GM20000 (cell line): ENCODE measurements at regions not wholly inside any gene's neighbourhood (a gene's known extent, or its start where the extent isn't known, plus 50 kb on each side); places are given as distances from the start of the nearest gene placed in this dataset.

ENCODE experiments used
- DNase-seq: peaks from one replicate; pipeline ENCODE4 v3.0.0; 2012; ENCODE audit warnings: low spot score
- TF ChIP-seq, protein P1 (sequence below): IDR thresholded peaks from 2 replicates; pipeline ENCODE4 v1.5.1; 2012; ENCODE audit warnings: mild to moderate bottlenecking, control low read depth; ENCODE audit errors: extremely low read depth, missing control alignments

GRCh38 chr3:5056111-5056391 lies 66.0 kb upstream of the ARL8B start:
- TF ChIP-seq, protein P1, sequence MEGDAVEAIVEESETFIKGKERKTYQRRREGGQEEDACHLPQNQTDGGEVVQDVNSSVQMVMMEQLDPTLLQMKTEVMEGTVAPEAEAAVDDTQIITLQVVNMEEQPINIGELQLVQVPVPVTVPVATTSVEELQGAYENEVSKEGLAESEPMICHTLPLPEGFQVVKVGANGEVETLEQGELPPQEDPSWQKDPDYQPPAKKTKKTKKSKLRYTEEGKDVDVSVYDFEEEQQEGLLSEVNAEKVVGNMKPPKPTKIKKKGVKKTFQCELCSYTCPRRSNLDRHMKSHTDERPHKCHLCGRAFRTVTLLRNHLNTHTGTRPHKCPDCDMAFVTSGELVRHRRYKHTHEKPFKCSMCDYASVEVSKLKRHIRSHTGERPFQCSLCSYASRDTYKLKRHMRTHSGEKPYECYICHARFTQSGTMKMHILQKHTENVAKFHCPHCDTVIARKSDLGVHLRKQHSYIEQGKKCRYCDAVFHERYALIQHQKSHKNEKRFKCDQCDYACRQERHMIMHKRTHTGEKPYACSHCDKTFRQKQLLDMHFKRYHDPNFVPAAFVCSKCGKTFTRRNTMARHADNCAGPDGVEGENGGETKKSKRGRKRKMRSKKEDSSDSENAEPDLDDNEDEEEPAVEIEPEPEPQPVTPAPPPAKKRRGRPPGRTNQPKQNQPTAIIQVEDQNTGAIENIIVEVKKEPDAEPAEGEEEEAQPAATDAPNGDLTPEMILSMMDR = no peak
- no peak for DNase-seq

DNA sequence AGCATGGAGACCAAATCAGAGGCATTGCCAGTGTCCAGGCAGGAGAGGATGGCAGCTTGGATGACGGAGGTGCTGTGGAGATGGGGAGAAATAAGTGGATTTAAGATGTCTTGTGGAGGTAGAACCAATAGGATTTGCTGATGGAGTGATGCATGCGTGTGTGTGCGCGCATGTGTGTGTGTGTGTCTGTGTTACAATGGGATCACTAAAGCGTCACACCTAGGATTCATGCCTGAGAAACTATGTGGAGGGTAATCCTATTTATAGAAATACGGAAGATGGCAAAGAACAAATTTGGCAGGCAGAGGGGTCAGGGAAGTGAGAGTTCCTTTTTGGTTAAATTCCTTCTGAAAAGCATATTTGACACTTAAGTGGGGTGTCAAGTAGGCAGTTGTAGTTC lies 64.8 kb upstream of the ARL8B start:
- no peak for DNase-seq
- TF ChIP-seq, protein P1 = no peak

- peak; percentile 71 for DNase-seq
- TF ChIP-seq, protein P1 = peak; percentile 44
These were observed 64.2 kb upstream of the ARL8B start for GRCh38 chr3:5057857-5058324.

- DNase-seq = no peak
- TF ChIP-seq, protein P1 = no peak
These were observed 63.6 kb upstream of the ARL8B start for GRCh38 chr3:5058471-5058951.

GRCh38 chr3:5059782-5060181 lies 62.3 kb upstream of the ARL8B start:
- no peak for DNase-seq
- TF ChIP-seq, protein P1 = no peak

DNA sequence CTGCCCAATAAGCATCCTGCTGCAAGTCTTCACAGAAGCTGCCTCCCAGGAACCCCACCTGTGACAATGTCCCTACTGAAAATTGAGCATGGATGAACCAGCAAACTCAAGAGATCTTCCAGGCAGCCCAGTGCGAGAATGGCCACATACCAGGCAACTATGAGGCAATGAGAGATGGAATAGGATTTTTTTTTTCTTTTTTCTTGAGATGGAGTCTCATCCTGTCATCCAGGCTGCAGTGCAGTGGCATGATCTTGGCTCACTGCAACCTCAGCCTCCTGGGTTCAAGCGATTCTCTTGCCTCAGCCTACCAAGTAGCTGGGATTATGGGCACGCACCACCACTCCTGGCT lies 60.9 kb upstream of the ARL8B start:
- no peak for DNase-seq
- TF ChIP-seq, protein P1 = no peak

GRCh38 chr3:5063724-5064123 lies 58.4 kb upstream of the ARL8B start:
- TF ChIP-seq, protein P1 = no peak
- no peak for DNase-seq
